ENCODE measurements at regions not wholly inside any gene's neighbourhood (a gene's known extent, or its start where the extent isn't known, plus 50 kb on each side); places are given as distances from the start of the nearest gene placed in this dataset.

DNA sequence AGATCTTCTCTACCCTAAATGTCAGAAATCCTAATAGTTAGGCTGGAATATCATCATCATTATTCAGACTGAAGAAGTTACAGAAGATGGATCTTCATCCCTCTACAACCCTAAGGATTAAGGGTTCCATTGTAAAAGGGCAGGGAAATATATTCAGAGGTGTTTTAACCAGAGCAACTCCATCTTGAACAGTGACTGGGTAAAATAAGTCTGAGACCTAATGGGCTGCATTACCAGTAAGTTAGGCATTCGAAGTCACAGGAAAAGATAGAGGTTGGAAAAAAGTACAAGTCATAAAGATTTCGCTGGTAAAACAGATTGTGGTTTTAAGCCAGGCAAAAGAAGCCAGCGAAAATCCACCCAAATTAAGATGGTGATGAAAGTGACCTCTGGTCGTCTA, 968.7 kb downstream of the CNTNAP5 start:
- TF ChIP-seq, protein P1, sequence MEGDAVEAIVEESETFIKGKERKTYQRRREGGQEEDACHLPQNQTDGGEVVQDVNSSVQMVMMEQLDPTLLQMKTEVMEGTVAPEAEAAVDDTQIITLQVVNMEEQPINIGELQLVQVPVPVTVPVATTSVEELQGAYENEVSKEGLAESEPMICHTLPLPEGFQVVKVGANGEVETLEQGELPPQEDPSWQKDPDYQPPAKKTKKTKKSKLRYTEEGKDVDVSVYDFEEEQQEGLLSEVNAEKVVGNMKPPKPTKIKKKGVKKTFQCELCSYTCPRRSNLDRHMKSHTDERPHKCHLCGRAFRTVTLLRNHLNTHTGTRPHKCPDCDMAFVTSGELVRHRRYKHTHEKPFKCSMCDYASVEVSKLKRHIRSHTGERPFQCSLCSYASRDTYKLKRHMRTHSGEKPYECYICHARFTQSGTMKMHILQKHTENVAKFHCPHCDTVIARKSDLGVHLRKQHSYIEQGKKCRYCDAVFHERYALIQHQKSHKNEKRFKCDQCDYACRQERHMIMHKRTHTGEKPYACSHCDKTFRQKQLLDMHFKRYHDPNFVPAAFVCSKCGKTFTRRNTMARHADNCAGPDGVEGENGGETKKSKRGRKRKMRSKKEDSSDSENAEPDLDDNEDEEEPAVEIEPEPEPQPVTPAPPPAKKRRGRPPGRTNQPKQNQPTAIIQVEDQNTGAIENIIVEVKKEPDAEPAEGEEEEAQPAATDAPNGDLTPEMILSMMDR (conservative IDR thresholded peaks at IDR 0.05) = no peak
- no peak for TF ChIP-seq EZH2 (IDR thresholded peaks at IDR 0.05; ENCODE audit: low read depth)

Measured in PC-9 (cell line).